CD14-positive monocyte (primary cell): ENCODE measurements at regions not wholly inside any gene's neighbourhood (a gene's known extent, or its start where the extent isn't known, plus 50 kb on each side); places are given as distances from the start of the nearest gene placed in this dataset.

Experiments used
- DNase-seq, 3 donors: peaks; one replicate each; pipeline ENCODE4 v3.0.0-alpha.2; 2011 to 2022
- H2AFZ ChIP-seq: 2 replicates; pipeline ENCODE4 v1.6.0; 2012; ENCODE audit warnings: mild to moderate bottlenecking, low read depth, low read length, inconsistent platforms; ENCODE audit not compliant: insufficient read depth, poor library complexity, severe bottlenecking
- H3K27ac ChIP-seq, 2 donors: 1 replicate in 1 of 2; 2 replicates in 1 of 2; pipeline ENCODE4 v1.5.1; 2012 to 2013; ENCODE audit warnings: low read length in 2 of 2, control low read depth in 1 of 2, inconsistent platforms in 1 of 2, low read depth in 1 of 2, mild to moderate bottlenecking in 1 of 2
- H3K27me3 ChIP-seq, 2 donors: one replicate each; pipeline versions ENCODE4 v1.6.0 to v1.6.1; 2011 to 2013; ENCODE audit warnings: low read length in 2 of 2; ENCODE audit not compliant: control insufficient read depth in 2 of 2, insufficient read depth in 2 of 2
- H3K36me3 ChIP-seq, 2 donors: replicated peaks in 1 of 2; 1 replicate in 1 of 2; 2 replicates in 1 of 2; pipeline versions ENCODE4 v1.5.1 to v1.6.1; 2012 to 2013; ENCODE audit warnings: low read length in 2 of 2, control low read depth in 1 of 2, inconsistent platforms in 1 of 2, mild to moderate bottlenecking in 1 of 2; ENCODE audit not compliant: insufficient read depth in 2 of 2, control insufficient read depth in 1 of 2
- H3K4me1 ChIP-seq, 2 donors: 1 replicate in 1 of 2; 2 replicates in 1 of 2; pipeline versions ENCODE4 v1.5.1 to v1.6.1; 2012 to 2013; ENCODE audit warnings: low read length in 2 of 2, control low read depth in 1 of 2, inconsistent platforms in 1 of 2, mild to moderate bottlenecking in 1 of 2, moderate library complexity in 1 of 2; ENCODE audit not compliant: insufficient read depth in 2 of 2, control insufficient read depth in 1 of 2
- H3K4me2 ChIP-seq: replicated peaks from 2 replicates; pipeline ENCODE3; 2012; ENCODE audit warnings: low read length, moderate library complexity, mild to moderate bottlenecking; ENCODE audit not compliant: poor library complexity, severe bottlenecking; ENCODE audit errors: extremely low read depth
- H3K4me3 ChIP-seq, 3 experiments: fragments of 200-600 bp in 1 of 3; sonication (generic) in 1 of 3; replicated peaks in 1 of 3; 1 replicate in 2 of 3; 2 replicates in 1 of 3; pipeline ENCODE4 v1.5.1; 2011 to 2013; ENCODE audit warnings: low read length in 3 of 3, mild to moderate bottlenecking in 3 of 3, control low read depth in 2 of 3, low read depth in 2 of 3, inconsistent platforms in 1 of 3, moderate library complexity in 1 of 3
- H3K79me2 ChIP-seq: 2 replicates; pipeline ENCODE4 v1.6.0; 2012; ENCODE audit warnings: mild to moderate bottlenecking, control low read depth, inconsistent platforms, low read length, moderate library complexity; ENCODE audit not compliant: insufficient read depth
- H3K9ac ChIP-seq: 2 replicates; pipeline ENCODE4 v1.6.0; 2017; ENCODE audit warnings: low read length, mild to moderate bottlenecking; ENCODE audit not compliant: insufficient read depth, poor library complexity, severe bottlenecking
- H3K9me3 ChIP-seq, 2 donors: replicated peaks in 1 of 2; 1 replicate in 1 of 2; 2 replicates in 1 of 2; pipeline versions ENCODE4 v1.5.1 to v1.6.1; 2012 to 2013; ENCODE audit warnings: low read length in 2 of 2, control low read depth in 1 of 2; ENCODE audit not compliant: control insufficient read depth in 1 of 2, insufficient read depth in 1 of 2
- H4K20me1 ChIP-seq: 2 replicates; pipeline ENCODE4 v1.6.0; 2012; ENCODE audit warnings: mild to moderate bottlenecking, low read length, control low read depth, moderate library complexity; ENCODE audit not compliant: insufficient read depth
- H3K27ac Mint-ChIP-seq, 7 donors: one replicate each; pipeline ENCODE4 v1.8.0; 2020; ENCODE audit warnings: mild to moderate bottlenecking in 7 of 7, mixed read lengths in 7 of 7, moderate library complexity in 6 of 7, inconsistent platforms in 2 of 7
- H3K27me3 Mint-ChIP-seq, 3 donors: one replicate each; pipeline ENCODE4 v1.8.0; 2021 to 2022; ENCODE audit warnings: low read depth in 3 of 3, mild to moderate bottlenecking in 3 of 3, mixed read lengths in 3 of 3, moderate library complexity in 3 of 3, inconsistent platforms in 1 of 3
- H3K36me3 Mint-ChIP-seq, 2 donors: one replicate each; pipeline ENCODE4 v1.8.0; 2020; ENCODE audit warnings: mixed read lengths in 2 of 2, inconsistent platforms in 1 of 2, mild to moderate bottlenecking in 1 of 2
- H3K4me1 Mint-ChIP-seq: one replicate; pipeline ENCODE4 v1.8.0; 2020; ENCODE audit warnings: mild to moderate bottlenecking, mixed read lengths
- H3K4me3 Mint-ChIP-seq, 2 donors: one replicate each; pipeline ENCODE4 v1.8.0; 2020; ENCODE audit warnings: mild to moderate bottlenecking in 2 of 2, mixed read lengths in 2 of 2, moderate library complexity in 1 of 2
- H3K9me3 Mint-ChIP-seq, 7 donors: one replicate each; pipeline ENCODE4 v1.8.0; 2020 to 2022; ENCODE audit warnings: mixed read lengths in 7 of 7, mild to moderate bottlenecking in 6 of 7, moderate library complexity in 6 of 7, inconsistent platforms in 2 of 7
- CTCF ChIP-seq: fragments of 200-600 bp; IDR thresholded peaks from one replicate; pipeline ENCODE4 v1.8.0; 2022; ENCODE audit warnings: antibody characterized with exemption, mild to moderate bottlenecking
- WGBS: methylation state at CpG from one replicate; pipeline ENCODE4 v1.1.5; 2013; ENCODE audit warnings: missing lambda C conversion rate; ENCODE audit not compliant: insufficient coverage; 5-methylcytosine and 5-hydroxymethylcytosine counted together
- intact Hi-C, 2 donors: fragments of 100-400 bp; cut with micrococcal nuclease; formaldehyde crosslinking; loops; one replicate each; pipeline versions ENCODE4 v1.15.0 to v1.15.1; 2023

DNA sequence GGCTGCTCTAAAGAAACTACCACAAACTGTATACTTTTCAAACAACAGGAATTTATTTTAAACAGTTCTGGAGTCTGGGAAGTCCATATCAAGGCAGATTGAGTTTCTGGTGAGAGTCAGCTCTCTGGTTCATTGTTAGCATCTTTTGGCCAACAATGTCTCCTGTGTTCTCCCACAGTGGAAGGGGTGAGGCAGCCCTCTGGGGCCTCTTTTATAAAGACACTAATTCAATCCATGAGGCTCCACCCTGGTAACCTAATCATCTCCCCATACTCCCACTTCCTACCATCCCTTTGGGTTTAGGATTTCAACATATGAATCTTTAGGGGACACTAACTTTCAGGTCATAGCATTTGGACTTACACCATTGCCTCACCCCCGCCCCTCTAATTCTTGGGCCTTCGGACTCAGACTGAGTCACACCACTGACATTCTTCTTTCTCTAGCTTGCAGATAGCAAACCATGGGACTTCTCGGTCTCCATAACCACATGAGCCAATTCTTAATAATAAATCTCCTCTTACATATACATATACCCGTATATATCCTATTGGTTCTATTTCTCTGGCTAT is 64.3 kb upstream of the ANTXRL start:
- Histone ChIP-seq H3K4me2 (no peak overlapping the region), H4K20me1 (no peaks in the 10 kb centered on the region), H3K9me3 (peaks cover 0 to 4% of the 10 kb centered on the region in 2 donors), H3K27me3 (no peaks in the 10 kb centered on the region), H3K27ac (no peak overlapping the region), H3K4me1 (no peaks in the 10 kb centered on the region), H3K79me2 (no peaks in the 10 kb centered on the region), H3K9ac (no peak overlapping the region), H3K4me3 (no peak overlapping the region), H3K36me3 (no peaks in the 10 kb centered on the region), H2AFZ (no peak overlapping the region)
- H3K9me3 Mint-ChIP-seq, result peaks cover 0 to 9% (median 2%) of the 10 kb centered on the region in 7 donors
- H3K36me3 Mint-ChIP-seq, result no peaks in the 10 kb centered on the region
- WGBS, result 100% methylated on average over 3 of the region's 4 CpGs
- no peak overlapping the region for H3K4me3 Mint-ChIP-seq
- no peak for DNase-seq
- H3K27ac Mint-ChIP-seq, result no peak overlapping the region
- no peak for TF ChIP-seq CTCF
- intact Hi-C loops, result no loop called here
- peaks cover 12% of the 10 kb centered on the region for H3K4me1 Mint-ChIP-seq
- H3K27me3 Mint-ChIP-seq, result peaks cover 1 to 2% (median 2%) of the 10 kb centered on the region in 3 donors

- Mint-ChIP-seq H3K9me3 (peaks cover 0 to 9% (median 2%) of the 10 kb centered on the region in 7 donors), H3K4me1 (peaks cover 8% of the 10 kb centered on the region), H3K27ac (no peak overlapping the region), H3K36me3 (no peaks in the 10 kb centered on the region), H3K4me3 (no peak overlapping the region), H3K27me3 (peaks cover 1 to 2% (median 2%) of the 10 kb centered on the region in 3 donors)
- no peak overlapping the region for H3K4me2 ChIP-seq
- WGBS, result 90% methylated on average over 2 of the region's 5 CpGs
- no peak overlapping the region for H2AFZ ChIP-seq
- DNase-seq, result peak in 1 of 3 donors; percentile 1
- no peaks in the 10 kb centered on the region for H4K20me1 ChIP-seq
- H3K4me1 ChIP-seq, result peaks cover 0 to 4% of the 10 kb centered on the region in 2 donors
- no peak for TF ChIP-seq CTCF
- H3K9me3 ChIP-seq, result peaks cover 0 to 4% of the 10 kb centered on the region in 2 donors
- no peaks in the 10 kb centered on the region for H3K36me3 ChIP-seq
- H3K27ac ChIP-seq, result no peak overlapping the region
- H3K79me2 ChIP-seq, result no peaks in the 10 kb centered on the region
- H3K27me3 ChIP-seq, result no peaks in the 10 kb centered on the region
- no peak overlapping the region for H3K9ac ChIP-seq
- no peak overlapping the region for H3K4me3 ChIP-seq
- intact Hi-C loops, result no loop called here
Measured at GRCh38 chr10:46223064-46223480, 63.7 kb upstream of the ANTXRL start.
